SK-N-MC (cell line): ENCODE measurements at regions not wholly inside any gene's neighbourhood (a gene's known extent, or its start where the extent isn't known, plus 50 kb on each side); places are given as distances from the start of the nearest gene placed in this dataset.

Experiments used
- DNase-seq: peaks from one replicate; pipeline ENCODE4 v3.0.0-alpha.2; 2011; ENCODE audit warnings: low read depth, low spot score
- H3K27ac ChIP-seq: fragments of 200-600 bp; sonication (generic); 2 replicates; pipeline ENCODE4 v1.5.1; 2016; ENCODE audit warnings: mixed run types
- H3K36me3 ChIP-seq: fragments of 200-600 bp; sonication (generic); 2 replicates; pipeline ENCODE4 v1.6.1; 2017; ENCODE audit warnings: antibody characterized with exemption, low read length, mixed read lengths; ENCODE audit not compliant: insufficient read depth
- H3K4me3 ChIP-seq: fragments of 200-600 bp; sonication (generic); 2 replicates; pipeline ENCODE4 v1.5.1; 2016
- H3K9ac ChIP-seq: fragments of 200-600 bp; sonication (generic); 2 replicates; pipeline ENCODE4 v1.8.0; 2017; ENCODE audit warnings: mixed run types, mixed read lengths; ENCODE audit not compliant: insufficient read length
- H3K9me3 ChIP-seq: fragments of 200-600 bp; sonication (generic); 2 replicates; pipeline ENCODE4 v1.6.1; 2017; ENCODE audit warnings: low read depth, mild to moderate bottlenecking, antibody characterized with exemption, low read length, moderate library complexity, mixed read lengths
- EZH2 ChIP-seq: fragments of 200-600 bp; sonication (generic); IDR thresholded peaks from one replicate; pipeline ENCODE4 v1.6.1; 2017; ENCODE audit warnings: antibody characterized with exemption
- FOXP2 ChIP-seq: optimal IDR thresholded peaks from 2 replicates; pipeline ENCODE3; 2011; ENCODE audit warnings: mild to moderate bottlenecking, moderate library complexity; ENCODE audit not compliant: insufficient read depth; ENCODE audit errors: extremely low read length, control extremely low read depth
- POLR2AphosphoS5 ChIP-seq: IDR thresholded peaks from 2 replicates; pipeline ENCODE4 v1.6.1; 2012; ENCODE audit warnings: mild to moderate bottlenecking, low read depth, low read length, borderline replicate concordance

DNA sequence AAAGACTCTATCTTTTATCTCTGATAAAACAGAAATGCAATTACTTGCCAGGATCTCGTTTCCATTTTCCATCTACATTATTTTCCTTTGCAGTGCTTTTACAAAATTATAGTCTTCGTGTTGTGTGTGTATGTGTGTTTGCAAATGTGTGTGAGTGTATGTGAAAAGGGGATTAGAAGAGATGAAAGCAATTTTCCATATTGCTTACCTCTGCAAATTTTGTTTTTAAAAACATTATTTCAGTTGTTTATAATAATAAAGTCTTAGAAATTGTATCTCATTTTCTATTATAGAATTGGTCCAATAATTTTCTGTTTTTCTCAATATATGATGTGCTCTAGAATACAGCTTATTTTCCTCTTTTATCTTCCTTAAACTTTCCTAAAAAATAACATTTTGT is 421.3 kb upstream of the ANKRD30A start:
- no peak for DNase-seq
- no peak overlapping the region for H3K4me3 ChIP-seq
- H3K36me3 ChIP-seq: no peaks in the 10 kb centered on the region
- TF ChIP-seq FOXP2 (no peak), POLR2AphosphoS5 (no peak), EZH2 (no peak)
- no peak overlapping the region for H3K27ac ChIP-seq
- no peaks in the 10 kb centered on the region for H3K9me3 ChIP-seq
- no peak overlapping the region for H3K9ac ChIP-seq

DNA sequence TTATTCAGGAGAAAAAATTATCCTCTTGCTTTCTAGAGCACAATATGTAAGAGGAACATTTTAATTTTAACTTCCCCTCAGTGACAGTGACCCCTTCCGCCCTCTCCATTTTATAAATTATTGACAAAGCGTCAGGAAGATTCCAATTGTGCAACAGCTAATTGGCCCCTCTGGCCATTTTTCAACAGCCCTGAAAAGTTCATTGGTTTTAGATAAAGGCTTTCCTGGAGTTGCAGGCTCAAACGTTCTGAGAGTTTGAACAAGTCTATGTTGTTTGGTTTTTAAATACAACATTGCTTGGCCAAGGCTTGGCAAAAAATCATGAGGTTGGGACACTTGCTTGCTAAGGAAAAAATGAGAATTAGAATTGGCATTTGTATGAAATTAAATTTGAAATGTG is 422.2 kb upstream of the ANKRD30A start:
- no peak for TF ChIP-seq FOXP2
- TF ChIP-seq EZH2: no peak
- TF ChIP-seq POLR2AphosphoS5: no peak
- no peaks in the 10 kb centered on the region for H3K36me3 ChIP-seq
- DNase-seq: no peak
- H3K4me3 ChIP-seq: no peak overlapping the region
- H3K27ac ChIP-seq: no peak overlapping the region
- no peak overlapping the region for H3K9ac ChIP-seq
- no peaks in the 10 kb centered on the region for H3K9me3 ChIP-seq

DNA sequence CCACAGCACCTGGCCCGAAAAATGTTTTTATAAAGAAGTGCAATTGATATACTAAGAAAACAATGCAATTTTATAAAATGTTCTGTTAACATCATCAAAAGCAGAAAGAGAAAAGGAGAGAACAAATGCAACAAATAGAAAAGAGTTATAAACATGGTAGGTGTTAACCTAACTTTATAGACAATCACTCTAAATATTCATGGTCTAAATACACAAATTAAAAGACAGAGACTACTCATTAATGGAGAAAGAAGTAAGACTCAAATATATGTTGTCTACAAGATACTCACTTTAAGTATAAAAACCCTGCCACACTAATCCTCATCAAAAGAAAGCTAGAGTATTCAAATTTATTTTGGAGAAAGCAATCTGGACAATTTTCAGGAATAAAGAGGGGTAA is 425.3 kb upstream of the ANKRD30A start:
- H3K36me3 ChIP-seq: no peaks in the 10 kb centered on the region
- DNase-seq: no peak
- TF ChIP-seq POLR2AphosphoS5 (no peak), EZH2 (no peak), FOXP2 (no peak)
- no peak overlapping the region for H3K9ac ChIP-seq
- H3K27ac ChIP-seq: no peak overlapping the region
- no peak overlapping the region for H3K4me3 ChIP-seq
- no peaks in the 10 kb centered on the region for H3K9me3 ChIP-seq

DNA sequence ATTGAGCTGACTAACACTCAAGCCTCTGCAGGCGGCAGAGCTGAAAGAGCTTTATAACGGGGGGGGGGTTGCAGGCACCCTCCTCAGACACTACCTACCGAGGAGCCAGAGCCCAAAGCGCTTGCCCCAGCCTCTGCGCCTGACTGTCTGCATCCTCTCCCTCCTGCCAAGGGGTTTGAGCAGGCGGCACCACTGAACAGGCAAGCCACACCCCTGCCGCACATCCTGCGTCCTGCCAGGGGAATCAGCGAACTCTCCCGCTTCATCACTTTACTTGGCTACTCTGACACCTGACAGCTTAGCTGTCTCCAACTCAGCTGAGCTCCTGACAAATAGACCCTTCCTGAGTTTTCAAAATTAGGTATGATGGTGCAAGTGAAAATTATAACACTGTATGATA is 432.6 kb upstream of the ANKRD30A start:
- DNase-seq: no peak
- H3K27ac ChIP-seq: no peak overlapping the region
- H3K9me3 ChIP-seq: no peaks in the 10 kb centered on the region
- H3K36me3 ChIP-seq: no peaks in the 10 kb centered on the region
- no peak for TF ChIP-seq POLR2AphosphoS5
- TF ChIP-seq EZH2: no peak
- no peak for TF ChIP-seq FOXP2
- H3K9ac ChIP-seq: no peak overlapping the region
- H3K4me3 ChIP-seq: no peak overlapping the region

DNA sequence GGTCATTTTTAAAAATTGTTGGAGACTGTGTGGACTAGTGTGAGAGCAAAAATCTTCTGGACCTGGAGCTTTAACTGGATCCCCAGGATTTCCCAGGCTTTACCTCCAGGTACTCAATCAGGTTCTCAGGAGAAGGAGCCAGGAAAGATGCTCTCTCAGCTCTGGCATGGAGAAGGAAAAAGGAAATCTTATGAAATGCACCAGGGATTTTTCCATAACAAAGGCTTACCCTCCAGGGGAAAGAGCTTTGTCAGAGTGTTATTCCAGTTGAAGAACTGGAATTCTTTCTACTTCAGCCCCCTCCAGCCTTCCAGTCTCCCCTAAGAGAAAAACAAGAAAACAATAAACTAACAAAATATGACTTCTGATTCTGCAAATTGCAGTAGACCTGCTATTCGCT is 436.7 kb upstream of the ANKRD30A start:
- Histone ChIP-seq H3K36me3 (no peaks in the 10 kb centered on the region), H3K9me3 (no peaks in the 10 kb centered on the region), H3K27ac (no peak overlapping the region), H3K4me3 (no peak overlapping the region), H3K9ac (no peak overlapping the region)
- no peak for DNase-seq
- no peak for TF ChIP-seq POLR2AphosphoS5
- no peak for TF ChIP-seq EZH2
- no peak for TF ChIP-seq FOXP2

DNA sequence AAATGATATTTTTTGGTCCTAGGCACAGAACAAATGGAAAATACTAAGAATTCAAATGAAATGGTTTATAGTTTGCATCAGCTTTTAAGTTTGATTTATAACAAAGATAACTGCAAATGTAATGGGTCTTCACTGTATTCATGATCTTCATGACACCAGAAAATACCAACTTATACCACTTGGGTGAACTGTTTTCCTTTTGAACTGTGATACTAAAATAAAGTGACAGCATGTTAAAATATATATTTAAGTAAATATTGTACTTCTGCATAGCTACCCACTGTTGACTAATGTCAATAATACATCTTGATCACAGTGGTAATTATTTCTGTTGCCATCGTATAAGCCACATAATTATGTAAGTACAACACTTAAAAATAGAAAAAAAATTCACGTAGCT is 442.0 kb upstream of the ANKRD30A start:
- H3K9me3 ChIP-seq: no peaks in the 10 kb centered on the region
- no peaks in the 10 kb centered on the region for H3K36me3 ChIP-seq
- no peak overlapping the region for H3K9ac ChIP-seq
- no peak overlapping the region for H3K27ac ChIP-seq
- H3K4me3 ChIP-seq: no peak overlapping the region
- DNase-seq: no peak
- TF ChIP-seq FOXP2: no peak
- TF ChIP-seq POLR2AphosphoS5: no peak
- TF ChIP-seq EZH2: no peak

DNA sequence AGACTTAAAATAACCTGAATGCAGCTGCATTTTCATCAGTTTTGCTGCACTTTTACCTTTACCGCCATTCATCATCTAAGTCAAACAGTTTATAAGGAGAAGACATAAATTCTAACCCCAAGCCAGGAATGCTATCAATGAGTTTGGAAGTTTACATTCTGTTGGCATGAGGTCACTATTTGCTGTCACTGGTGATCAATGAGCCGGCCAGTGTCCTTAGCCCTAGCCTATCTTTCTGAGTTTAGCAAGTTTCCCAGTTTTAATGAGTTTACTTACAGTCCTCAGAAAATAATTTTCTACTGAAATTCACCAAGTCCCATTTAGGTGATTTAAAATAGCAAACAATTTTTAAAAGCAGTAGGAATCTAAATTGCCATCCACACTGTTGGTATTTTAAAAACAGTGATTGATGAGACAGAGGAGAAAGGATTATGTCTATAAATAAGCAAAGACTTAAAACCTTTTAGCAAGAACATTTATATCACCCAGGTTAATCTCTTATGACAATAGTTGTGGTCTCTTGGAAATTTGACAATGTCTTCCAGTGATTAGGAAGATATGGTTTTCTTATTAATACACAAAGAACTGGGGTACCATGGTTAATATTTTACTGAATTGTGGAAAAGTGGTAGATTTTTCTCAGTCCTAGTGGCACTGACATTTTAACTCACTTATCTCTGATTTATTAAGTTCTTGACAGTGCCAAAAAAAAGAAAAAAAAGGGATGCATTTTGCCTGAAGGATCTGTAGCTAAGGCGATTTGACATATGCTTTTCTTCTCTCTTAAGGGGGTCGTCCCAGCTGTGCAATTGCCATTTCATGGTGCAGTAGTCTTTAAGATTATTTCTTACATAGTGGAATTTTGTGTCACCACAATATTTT is 443.4 kb upstream of the ANKRD30A start:
- Histone ChIP-seq H3K9me3 (no peaks in the 10 kb centered on the region), H3K27ac (no peak overlapping the region), H3K36me3 (no peaks in the 10 kb centered on the region), H3K4me3 (no peak overlapping the region), H3K9ac (no peak overlapping the region)
- TF ChIP-seq EZH2 (no peak), FOXP2 (no peak)
- DNase-seq: no peak

DNA sequence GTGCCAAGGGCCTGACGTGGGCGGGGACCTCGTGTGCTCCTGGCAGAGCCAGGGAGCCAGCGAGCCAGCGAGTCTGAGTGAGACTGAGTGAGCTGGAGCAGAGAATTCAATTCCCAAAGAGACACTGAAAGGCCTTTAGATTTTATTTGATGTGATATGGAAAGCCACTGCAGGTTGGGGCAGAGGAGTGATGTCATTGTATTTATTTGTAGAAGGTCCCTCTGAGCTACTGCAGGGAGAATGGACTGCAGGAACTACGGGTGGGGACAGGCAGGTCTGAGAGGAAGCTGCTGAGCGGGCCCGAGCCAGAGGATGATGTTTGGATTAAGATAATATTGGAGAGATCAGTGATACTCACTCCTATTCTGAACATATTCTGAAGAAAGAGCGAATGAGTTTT is 445.8 kb upstream of the ANKRD30A start:
- Histone ChIP-seq H3K36me3 (no peaks in the 10 kb centered on the region), H3K4me3 (no peak overlapping the region), H3K9me3 (no peaks in the 10 kb centered on the region), H3K9ac (no peak overlapping the region), H3K27ac (no peak overlapping the region)
- DNase-seq: no peak
- TF ChIP-seq EZH2 (no peak), POLR2AphosphoS5 (no peak), FOXP2 (no peak)

DNA sequence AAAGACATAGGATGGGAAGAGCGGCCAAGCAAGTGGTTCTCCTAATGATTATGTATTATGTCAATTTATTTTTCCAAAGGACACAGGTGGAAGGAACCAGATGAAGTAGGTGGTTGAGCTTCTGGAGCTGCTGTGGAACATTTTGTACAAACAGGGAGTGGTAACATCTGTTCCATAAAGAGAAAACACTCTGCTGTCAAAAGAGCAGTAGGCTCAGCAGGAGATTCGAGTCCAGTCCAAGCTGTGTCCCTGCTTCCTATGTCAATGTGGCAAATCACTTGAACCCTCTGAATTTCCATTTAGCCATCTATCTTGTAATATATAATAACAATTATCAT is 448.0 kb upstream of the ANKRD30A start:
- Histone ChIP-seq H3K9ac (no peak overlapping the region), H3K36me3 (no peaks in the 10 kb centered on the region), H3K9me3 (no peaks in the 10 kb centered on the region), H3K4me3 (peak overlapping the region; percentile 40; the same call in 1 of the 2 replicates), H3K27ac (peak overlapping the region; percentile 62; the same call in 1 of the 2 replicates)
- DNase-seq: no peak
- no peak for TF ChIP-seq FOXP2
- no peak for TF ChIP-seq EZH2
- TF ChIP-seq POLR2AphosphoS5: no peak
